Fibroblast of skin of abdomen (primary cell): ENCODE measurements at regions not wholly inside any gene's neighbourhood (a gene's known extent, or its start where the extent isn't known, plus 50 kb on each side); places are given as distances from the start of the nearest gene placed in this dataset.

ENCODE experiments used
- DNase-seq: peaks from one replicate; pipeline ENCODE4 v3.0.0-alpha.2; 2013

DNA sequence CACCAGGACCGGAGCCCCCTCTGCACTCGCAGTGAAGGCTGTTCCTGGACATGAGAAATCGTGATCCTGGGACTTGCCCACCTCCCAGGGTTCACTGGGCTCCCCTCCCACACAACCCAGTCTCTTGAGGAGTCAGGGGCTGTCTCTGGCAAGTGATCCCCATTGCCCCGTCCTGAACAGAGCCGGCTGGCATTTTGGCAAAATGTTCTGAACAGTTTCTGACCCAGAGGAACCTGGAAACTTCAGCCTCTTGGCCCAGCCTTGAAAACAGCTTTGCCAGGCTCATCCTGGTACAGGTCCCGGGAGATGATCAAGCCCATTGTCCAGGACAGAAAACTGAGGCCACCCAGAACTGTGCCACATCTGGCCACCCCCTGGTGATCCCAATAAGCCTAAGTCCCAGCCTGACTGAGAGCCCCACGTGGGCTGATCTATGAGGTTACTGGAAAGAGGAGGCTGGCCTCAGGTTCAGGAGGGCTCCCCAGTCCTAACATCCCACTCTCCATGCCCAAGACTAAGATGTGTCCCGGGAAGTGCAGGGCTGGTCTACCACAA lies 115.7 kb downstream of the OAT start:
- DNase-seq = no peak

DNA sequence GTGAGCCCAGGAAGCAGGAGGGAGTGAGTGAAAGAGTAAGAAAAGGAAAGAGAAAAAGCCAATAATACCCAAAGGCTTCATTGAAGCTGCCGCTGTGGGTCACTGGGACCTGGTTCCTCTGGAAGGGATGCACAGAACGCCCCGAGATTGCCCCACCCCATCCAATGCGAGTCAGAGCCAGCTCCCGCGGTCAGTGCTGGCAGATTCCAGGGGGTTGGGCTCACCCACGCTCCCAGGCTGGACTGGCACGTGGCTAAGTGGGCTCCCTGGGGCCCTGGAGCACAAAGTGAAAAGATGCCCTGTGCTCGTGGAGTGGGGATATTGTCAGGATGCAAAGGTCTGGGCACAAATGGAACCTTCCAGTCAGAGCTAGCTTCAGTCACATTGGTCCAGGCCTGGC lies 117.0 kb downstream of the OAT start:
- no peak for DNase-seq

DNA sequence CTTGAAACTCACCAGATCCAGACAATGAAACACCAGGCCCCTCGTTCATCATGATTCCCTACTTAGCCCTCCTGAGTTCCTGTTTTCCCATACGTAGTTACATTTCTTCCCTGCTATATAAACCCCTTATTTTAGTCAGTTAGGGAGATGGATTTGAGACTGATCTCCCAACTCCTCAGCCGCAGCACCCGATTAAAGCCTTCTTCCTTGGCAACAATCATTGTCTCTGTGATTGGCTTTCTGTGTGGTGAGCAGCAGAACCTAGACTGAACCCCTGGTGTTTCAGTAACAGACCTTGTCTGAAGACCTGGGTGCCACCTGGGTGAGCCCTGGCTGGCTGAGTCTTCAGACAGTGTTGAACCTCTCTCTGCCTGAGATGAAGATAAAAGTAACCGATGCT lies 118.0 kb downstream of the OAT start:
- no peak for DNase-seq

DNA sequence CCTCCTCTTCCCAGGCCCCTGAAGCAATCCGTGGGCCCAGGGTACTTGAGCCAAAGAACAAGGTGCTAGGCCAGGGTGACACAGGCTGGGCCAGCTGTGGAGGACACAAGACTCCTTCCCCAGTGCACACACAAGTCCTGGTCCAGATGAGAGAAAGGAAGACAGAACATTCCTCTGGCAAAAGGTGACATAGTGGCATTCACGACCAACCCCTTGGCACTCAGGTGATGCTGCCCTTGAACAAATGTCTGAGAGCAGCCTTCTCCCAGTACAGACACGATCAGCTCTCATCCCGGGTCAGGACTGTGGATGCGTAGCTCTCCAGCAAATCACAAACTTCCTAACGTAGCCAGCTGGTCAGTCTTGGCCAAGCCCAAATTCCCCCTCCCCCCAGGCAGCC lies 118.5 kb downstream of the OAT start:
- no peak for DNase-seq

DNA sequence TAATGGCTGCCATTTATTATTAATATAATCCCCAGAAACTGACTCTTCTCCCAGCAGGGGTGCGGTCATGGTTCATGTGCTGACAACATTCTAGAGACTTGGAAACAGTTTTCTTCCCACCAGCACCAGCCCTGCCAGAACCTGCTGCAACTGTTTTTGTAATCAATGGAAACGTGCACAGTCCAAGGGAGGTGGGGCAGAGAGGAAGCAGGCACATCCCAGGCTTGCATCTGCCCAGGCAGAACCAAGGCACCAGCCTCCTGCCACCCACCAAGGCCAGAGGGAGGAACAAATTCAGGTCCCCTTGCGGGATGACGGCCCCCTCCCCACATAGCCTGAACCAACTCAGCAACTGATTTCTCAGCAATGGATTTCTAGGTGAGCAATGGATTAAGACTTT lies 119.0 kb downstream of the OAT start:
- DNase-seq = no peak

DNA sequence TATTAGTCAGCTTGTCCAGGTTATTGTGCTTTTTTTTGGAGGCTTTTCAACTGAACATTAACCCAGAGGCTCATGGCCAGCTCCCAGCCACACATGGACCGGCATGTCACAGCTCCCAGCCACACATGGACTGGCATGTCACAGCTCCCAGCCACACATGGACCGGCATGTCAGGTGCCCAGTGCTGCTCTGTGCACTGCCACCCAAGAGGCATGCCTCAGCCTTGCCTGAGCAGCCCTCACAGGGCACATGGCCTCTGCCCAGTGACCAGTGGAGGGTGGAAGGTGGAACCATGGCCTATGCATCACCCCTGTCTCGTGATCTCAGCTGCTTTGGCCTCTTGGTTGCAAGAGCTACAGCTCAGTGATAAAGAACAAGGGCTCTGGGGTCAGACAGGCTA lies 119.8 kb downstream of the OAT start:
- DNase-seq = no peak

DNA sequence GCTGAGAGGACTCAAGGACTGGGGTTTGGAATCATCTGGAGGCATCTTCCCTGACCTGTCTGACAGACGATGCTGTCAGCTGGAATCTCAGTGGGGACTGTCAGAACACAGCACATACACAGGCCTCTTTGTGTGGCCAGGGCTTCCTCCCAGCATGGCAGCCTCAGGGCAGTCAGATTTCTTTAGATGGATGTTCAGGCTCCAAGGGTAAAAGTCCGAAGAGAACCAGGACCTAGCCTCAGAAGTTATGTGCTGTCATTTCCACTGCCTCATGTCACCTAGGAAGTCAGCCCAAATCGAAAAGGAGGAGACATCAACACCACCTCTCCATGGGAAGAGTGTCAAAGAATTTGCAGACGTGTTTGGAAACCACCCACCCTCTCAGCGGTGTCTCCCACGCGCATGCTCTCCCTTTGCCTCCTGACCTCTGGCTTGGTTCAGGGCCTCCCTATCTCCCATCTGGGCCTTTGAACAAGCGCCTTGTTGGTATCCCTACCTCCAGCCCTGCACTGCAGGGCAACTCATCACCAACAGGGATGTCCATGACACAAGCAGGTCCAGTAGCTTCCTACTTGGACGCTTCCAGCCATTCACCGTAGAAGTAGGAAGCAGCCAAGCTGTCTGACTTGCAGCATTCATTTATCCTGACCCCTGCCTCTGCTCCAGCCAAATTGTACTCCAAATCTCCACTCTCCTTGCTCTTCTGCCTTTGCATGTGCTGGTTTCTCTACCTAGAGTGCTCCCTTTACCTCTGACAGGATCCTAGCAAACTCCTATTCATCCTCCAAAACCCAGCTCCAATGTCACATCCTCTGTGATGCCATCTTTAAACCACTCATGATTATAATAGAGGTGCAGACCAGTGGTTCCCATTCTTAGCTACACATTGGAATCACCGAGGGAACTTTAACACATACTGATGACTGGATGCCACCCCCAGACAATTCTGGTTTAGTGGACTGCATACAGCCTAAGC lies 121.6 kb downstream of the OAT start:
- no peak for DNase-seq

DNA sequence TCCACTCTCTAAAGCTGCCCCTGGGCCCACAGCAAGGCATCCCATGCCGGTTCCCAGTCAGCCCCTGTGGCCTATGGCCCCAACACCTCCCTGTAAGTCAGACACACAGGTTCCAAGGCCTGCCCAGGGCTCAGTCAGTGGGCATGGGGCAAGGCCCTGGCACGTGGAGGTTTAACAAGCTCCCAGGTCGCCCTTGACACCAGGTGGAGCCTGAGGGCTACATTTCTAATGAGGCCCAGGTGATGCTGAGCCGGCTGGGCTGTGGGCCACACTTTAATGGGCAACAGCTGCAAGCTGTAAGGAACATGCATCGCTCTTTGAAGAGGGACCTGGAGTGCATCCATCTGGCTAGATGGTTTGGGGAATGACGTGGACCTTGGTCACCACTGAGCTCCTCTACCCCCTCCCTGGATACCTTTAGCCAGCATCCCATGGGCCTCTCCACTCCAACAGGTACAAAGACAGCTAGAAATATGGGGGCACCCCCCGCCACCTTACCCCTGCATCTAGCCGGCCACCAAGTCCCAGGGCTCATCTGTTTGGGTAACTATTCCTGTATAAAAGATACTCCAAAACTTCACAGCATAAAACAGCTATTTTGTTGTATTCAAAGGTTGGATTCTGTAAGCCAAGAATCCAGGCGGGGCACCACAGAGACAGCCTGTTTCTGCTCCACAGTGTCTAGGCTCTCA lies 122.5 kb downstream of the OAT start:
- peak; percentile 53 for DNase-seq

DNA sequence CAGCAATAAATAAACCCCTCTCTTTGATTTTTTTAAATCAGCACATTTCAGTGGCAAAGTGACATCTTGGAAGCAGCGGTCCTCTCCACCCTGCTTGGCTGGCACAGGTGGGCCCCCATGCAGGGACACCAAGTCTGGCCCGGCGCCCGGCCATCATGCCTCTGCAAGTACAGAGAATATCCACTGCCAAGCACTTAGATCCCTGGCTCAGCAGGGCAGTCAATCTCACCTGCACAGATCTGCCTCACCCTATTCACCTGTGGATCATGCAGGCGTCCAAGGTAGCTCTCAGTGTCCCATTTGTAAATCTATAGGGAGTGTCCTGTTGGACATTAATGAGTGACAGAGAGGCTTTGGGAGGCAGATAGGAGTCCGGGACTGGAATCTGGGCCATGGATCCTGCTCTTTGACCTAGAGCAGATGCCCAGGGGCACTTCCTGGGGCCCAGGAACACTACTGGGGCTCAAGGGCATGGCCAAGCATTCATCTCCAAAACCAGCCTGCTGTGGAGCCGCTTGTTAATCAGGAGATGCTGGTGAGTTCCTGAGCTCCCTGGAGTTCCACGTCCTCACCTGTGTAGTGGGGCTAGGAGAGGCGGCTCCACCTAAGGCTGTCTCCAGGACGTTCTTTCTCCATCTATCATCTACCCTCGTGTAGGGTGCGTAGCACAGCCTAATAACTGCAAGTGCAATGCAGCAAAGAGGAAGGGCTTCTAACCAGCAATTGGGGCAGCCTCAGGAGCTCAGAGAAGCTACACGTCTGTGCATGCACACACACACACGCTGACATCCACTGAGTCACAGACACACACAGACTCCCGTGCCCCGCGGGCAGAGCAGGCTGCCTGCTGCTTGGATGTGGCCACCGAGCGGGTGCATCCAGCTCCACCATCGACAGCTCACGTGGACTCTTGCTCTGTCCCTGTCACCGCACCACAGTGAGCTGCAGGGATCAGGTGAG lies 123.6 kb downstream of the OAT start:
- no peak for DNase-seq

DNA sequence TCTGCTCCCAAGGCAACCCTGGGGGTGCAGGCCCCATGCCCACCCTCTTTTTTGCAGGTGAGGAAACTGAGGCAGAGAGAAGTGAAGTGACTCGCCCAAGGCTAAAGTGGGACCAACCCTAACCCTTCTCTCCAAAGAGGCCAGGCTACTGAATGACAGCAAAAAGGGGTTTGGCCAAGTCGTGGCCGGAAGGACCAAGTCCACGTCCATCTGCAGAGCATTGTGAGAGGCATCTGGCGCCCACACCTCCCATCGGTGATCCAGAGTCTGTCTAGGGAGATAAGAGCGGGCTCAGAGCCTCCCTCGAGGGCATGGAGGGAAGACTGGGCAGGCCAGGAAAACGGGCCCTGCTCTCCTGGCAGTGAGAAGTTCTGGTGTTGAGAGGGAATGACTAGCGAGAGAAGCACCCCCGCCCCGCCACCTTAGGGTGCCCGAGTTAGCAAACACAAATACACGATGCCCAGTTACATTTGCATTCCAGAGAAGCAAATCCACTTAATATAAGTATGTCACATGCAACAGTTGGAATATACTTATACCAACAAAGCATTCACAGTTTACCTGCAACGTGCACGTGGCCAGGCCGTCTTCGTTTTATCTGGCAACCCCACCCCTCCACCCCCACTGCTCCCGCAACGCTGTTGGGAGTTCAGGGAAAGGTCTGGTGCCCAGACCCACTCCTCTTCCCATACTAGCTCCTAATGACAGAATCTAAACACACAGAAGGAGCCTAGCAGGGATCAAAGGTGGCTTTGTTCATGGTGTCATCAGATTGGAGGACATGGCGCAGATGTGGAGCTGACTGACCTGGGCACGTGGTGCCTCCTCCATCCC lies 124.9 kb downstream of the OAT start:
- DNase-seq = no peak

DNA sequence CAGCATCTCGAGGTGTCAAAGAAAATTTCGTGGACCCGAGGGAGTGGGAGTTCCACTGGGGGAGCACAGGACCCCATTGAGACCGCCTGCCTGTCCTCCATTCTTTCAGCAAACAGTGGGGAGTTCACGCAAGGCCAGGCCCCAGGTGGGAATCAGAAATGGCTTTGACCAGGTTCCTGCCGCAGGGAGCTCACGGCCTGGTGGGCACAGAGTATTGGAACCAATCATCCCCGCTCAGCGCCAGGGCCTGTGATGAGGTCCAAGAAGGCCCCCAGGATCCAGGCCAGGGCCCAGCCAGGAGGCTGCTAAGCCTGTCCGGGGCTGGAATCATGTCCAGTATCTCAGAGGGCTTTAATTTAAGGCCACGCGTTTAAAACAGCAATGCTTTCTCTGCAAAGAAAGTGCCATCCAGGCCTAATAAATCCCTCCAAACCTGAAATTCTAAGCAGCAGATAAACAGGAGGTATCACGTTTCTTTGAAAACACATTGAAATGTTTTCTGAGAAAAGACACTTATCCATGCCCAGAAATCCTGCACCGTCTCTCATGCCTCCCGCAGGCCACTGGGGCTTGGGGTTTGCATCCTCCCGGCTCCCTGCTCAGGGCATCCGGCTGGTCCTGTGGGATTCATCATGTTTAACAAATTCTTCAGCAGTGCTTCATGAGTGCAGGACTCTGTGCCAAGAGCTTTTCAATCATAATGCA lies 125.7 kb downstream of the OAT start:
- DNase-seq = peak; percentile 18

DNA sequence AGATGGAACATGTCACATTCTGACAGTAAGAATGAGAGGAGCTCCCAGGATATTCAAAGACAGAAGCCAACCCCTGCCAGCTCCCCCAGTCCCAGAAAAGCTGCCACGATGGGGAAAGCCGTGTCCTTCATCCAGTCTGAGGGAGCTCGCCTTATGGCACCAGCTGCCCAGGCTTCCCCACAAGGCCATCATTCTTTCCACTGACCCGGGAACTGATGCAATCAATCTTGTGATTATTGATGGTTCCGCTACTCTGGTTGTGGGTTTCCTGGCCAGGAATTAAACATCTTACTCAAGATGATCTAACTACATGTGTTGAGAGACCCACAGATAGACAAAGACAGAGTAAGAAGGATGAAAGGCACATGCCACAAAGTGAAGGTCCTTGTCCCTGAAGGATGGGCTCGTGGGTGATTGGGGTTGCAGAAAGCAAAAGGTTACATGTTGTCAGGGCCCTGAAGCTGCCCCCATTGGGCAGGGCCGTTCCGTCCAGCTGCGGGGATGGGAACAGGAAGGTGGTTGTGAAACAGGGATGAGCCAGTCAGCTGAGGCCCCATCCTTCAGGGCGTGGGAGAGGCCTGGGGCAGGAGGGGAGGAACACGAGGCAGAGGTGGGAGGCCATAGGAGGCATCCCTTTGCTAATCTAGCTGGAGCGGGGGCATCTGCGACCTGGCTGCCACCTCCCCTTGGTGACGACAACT lies 127.6 kb downstream of the OAT start:
- no peak for DNase-seq

DNA sequence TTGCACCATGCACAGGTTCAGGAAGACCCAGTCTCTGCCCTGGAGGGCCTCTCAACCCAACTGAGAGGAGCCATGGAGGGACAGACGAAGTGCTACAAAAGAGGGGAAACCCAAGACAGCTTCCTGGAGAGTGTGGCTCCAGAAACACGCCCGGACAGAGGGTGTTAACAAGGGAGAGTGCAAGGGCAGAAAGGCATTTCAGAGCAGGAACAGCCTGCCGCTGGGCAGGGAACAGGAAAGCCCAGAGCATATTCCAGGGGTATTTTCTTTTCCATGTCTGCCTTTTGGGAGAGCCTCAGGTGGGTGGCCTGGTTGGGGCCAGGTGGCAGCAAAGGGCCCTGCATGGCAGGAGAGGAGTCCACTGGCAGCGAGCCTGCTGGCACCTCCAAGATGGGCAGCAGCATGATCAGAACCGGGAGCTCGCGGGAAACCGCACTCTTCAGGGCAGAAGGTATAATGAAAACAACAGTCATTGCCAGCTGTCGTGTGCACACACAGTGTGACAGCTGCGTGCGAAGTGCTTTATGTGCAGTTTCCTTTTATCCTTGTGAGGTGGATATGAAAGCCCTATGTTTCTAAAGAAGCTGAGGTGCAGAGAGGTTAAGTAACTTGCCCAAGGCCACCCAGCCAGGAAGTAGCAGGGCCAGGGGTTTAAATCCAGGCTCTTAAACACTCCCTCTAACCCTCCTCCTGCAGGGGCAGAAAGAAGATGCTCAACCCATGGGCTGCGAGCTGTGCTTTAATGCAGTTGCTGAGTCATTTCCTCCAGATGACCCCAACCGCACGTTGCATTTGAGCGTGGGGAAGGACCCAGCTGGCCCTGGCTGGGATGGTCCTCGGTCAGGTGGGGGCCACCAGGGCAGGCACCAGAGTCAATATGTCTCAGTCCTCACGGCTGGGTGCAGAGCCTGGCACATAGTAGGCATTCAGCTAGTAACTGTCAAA lies 128.6 kb downstream of the OAT start:
- peak; percentile 51 for DNase-seq

DNA sequence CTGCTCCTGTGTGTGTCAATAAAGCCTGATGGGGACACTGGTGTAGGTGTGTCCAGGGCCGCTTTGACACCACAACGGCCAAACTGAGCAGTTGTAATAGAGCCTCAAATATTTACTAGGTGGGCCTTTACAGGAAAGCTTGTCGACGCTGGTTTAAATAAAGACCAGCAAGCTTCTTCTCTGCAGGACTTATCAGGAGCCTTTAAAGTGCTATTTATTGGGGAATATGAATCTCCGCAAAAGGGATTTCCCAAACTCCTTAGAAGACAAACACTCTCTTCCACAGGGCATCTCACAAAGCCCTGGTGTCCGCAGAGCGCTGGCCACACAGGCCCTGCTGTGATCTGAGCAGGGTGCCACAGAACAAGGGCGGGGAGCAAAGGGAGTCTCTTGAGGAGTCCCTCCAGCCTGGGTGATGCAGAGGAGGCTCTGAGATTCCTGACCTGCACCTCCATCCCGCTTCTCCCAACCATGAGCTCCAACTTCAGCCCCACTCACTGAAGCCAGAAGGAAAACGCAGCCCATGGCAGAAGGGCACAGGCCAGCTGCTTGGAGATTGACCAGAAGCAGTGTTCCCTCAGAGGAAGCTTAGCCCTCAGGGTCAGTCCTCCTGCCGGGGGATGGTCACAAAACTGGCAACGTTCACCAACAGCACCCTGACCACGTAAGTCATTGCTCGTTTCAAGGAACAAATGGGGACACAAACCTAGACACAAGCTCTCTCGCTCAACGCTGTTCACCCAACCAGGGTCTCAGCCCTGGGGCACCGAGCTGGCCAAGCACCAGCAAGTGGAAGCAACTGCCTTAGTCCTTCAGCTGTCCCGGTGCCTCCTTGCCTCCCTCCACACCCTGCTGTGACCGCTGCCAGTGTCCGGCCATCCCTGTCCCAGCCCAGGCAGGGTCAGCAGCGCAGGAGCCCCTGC lies 129.5 kb downstream of the OAT start:
- DNase-seq = no peak

DNA sequence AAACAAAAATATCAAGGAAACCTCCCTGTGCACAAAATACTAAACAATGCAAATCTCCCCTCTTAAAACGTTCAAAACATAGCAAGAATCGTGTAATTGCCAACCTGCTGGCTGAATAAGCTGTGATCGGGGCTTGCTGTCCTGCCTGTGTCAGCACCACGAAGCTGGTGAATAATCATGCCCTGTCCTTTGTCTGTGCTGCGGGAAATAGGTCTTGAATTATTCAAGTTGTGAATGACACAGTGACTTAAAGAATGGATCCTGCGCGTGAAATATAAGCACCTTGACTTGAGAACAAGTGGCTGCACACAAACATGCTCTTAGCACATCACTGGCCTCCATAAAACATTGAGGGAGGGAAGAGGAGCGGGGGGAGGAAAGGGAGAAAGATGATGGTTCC lies 130.2 kb downstream of the OAT start:
- no peak for DNase-seq

DNA sequence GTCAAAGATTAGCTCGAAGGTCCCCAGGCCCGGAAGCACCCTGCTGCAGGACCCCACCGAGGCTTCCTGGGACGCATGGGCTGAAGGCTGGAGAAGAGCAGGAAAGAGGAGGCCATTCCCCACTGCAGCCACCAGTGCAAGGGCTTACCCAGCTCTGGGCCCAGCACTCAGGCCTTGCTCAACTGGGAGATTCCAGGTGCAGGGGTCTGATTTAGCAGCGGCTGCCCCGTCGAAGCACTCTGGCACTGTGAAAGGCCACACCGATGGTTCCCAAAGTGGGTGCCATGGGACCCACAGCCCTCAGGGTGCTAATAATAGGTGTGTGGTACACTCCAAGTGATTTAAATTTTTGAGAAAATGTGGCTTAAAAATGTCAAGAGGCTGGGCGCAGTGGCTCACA lies 130.9 kb downstream of the OAT start:
- no peak for DNase-seq

DNA sequence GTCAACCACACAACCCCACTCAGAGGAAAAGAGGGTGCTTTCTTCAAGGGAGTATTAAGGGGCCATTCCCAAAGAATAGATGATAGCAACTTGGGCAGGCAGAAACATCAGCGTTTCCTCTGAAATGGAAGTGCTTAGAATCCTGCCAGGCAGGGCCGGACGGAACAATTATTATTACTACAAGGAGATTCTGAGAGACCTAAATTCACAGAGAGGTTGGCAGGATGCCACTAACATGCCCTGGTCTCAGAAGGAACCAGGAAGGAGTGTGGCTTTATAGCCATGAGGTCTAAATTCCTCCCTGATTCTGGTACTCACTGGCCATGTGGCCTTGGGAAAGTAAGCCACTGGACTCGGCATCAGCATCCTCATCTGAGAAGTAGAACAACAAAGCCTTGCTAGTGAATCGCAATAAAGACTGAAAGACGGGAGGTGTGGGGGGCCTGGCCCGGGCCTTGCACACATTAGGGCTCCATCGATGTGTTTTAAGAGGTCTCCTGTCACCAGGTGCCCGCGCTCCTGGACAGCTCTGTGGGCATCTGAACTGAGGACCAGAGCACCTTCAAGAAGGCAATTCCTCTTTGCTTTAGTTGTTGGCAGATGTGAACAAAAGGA lies 131.5 kb downstream of the OAT start:
- no peak for DNase-seq
